ENCODE measurements at regions not wholly inside any gene's neighbourhood (a gene's known extent, or its start where the extent isn't known, plus 50 kb on each side); places are given as distances from the start of the nearest gene placed in this dataset.

GRCh38 chr16:51630076-51630475 lies 479.0 kb upstream of the SALL1 start:
- Histone ChIP-seq H3K4me1 (ENCODE audit: control insufficient read depth in 2 of 3, insufficient read depth in 2 of 3, low read depth in 1 of 3, low read length in 3 of 3) (no peaks in the 10 kb centered on the region), H3K9me3 (ENCODE audit: control insufficient read depth in 2 of 3, insufficient read depth in 1 of 3, low read length in 3 of 3) (no peaks in the 10 kb centered on the region), H3K4me3 (ENCODE audit: low read length in 3 of 3) (no peak overlapping the region), H3K27ac (ENCODE audit: low read depth in 2 of 2, low read length in 2 of 2) (no peak overlapping the region), H3K27me3 (ENCODE audit: control insufficient read depth, insufficient read depth, low read length) (no peaks in the 10 kb centered on the region), H3K9ac (ENCODE audit: low read length in 3 of 3) (no peak overlapping the region), H3K36me3 (ENCODE audit: control insufficient read depth in 2 of 3, insufficient read depth in 3 of 3, low read length in 3 of 3) (no peaks in the 10 kb centered on the region)
- no peak for TF ChIP-seq CTCF (IDR thresholded peaks at IDR 0.05; ENCODE audit: borderline replicate concordance, extremely low read depth, insufficient read depth)
- DNase-seq (peak in 1 of 5 donors; percentile 46), FAIRE-seq (no peak)
- intact Hi-C loops (cut with DNase I), result no loop called here

GRCh38 chr16:51629576-51629975 lies 478.5 kb upstream of the SALL1 start:
- DNase-seq (peak in 2 of 5 donors; percentile 67), FAIRE-seq (no peak)
- no peaks in the 10 kb centered on the region for H3K9me3 ChIP-seq (ENCODE audit: control insufficient read depth in 2 of 3, insufficient read depth in 1 of 3, low read length in 3 of 3)
- no peak for TF ChIP-seq CTCF (IDR thresholded peaks at IDR 0.05; ENCODE audit: borderline replicate concordance, extremely low read depth, insufficient read depth)
- H3K36me3 ChIP-seq (ENCODE audit: control insufficient read depth in 2 of 3, insufficient read depth in 3 of 3, low read length in 3 of 3), result no peaks in the 10 kb centered on the region
- intact Hi-C loops (cut with DNase I), result no loop called here
- H3K9ac ChIP-seq (ENCODE audit: low read length in 3 of 3), result no peak overlapping the region
- H3K27me3 ChIP-seq (ENCODE audit: control insufficient read depth, insufficient read depth, low read length), result no peaks in the 10 kb centered on the region
- H3K4me3 ChIP-seq (ENCODE audit: low read length in 3 of 3), result no peak overlapping the region
- H3K4me1 ChIP-seq (ENCODE audit: control insufficient read depth in 2 of 3, insufficient read depth in 2 of 3, low read depth in 1 of 3, low read length in 3 of 3), result no peaks in the 10 kb centered on the region
- no peak overlapping the region for H3K27ac ChIP-seq (ENCODE audit: low read depth in 2 of 2, low read length in 2 of 2)

- Histone ChIP-seq H3K27me3 (ENCODE audit: control insufficient read depth, insufficient read depth, low read length) (no peaks in the 10 kb centered on the region), H3K9ac (ENCODE audit: low read length in 3 of 3) (no peak overlapping the region), H3K4me3 (ENCODE audit: low read length in 3 of 3) (no peak overlapping the region), H3K27ac (ENCODE audit: low read depth in 2 of 2, low read length in 2 of 2) (no peak overlapping the region), H3K36me3 (ENCODE audit: control insufficient read depth in 2 of 3, insufficient read depth in 3 of 3, low read length in 3 of 3) (no peaks in the 10 kb centered on the region), H3K4me1 (ENCODE audit: control insufficient read depth in 2 of 3, insufficient read depth in 2 of 3, low read depth in 1 of 3, low read length in 3 of 3) (no peaks in the 10 kb centered on the region), H3K9me3 (ENCODE audit: control insufficient read depth in 2 of 3, insufficient read depth in 1 of 3, low read length in 3 of 3) (no peaks in the 10 kb centered on the region)
- intact Hi-C loops (cut with DNase I), result no loop called here
- DNase-seq (peak in 2 of 5 donors; percentile 42 to 52), FAIRE-seq (no peak)
- TF ChIP-seq CTCF (IDR thresholded peaks at IDR 0.05; ENCODE audit: borderline replicate concordance, extremely low read depth, insufficient read depth), result no peak
Measured at GRCh38 chr16:51624080-51624775, 473.2 kb upstream of the SALL1 start.

- intact Hi-C loops (cut with DNase I), result no loop called here
- no peak for FAIRE-seq
Measured at GRCh38 chr16:51621610-51622009, 470.5 kb upstream of the SALL1 start.

More at GRCh38 chr16:51621610-51622009, 470.5 kb upstream of the SALL1 start:
- H3K27me3 ChIP-seq (ENCODE audit: control insufficient read depth, insufficient read depth, low read length), result no peaks in the 10 kb centered on the region
- no peak overlapping the region for H3K27ac ChIP-seq (ENCODE audit: low read depth in 2 of 2, low read length in 2 of 2)
- no peaks in the 10 kb centered on the region for H3K36me3 ChIP-seq (ENCODE audit: control insufficient read depth in 2 of 3, insufficient read depth in 3 of 3, low read length in 3 of 3)
- TF ChIP-seq CTCF (IDR thresholded peaks at IDR 0.05; ENCODE audit: borderline replicate concordance, extremely low read depth, insufficient read depth), result no peak
- no peak for DNase-seq
- H3K4me3 ChIP-seq (ENCODE audit: low read length in 3 of 3), result no peak overlapping the region
- no peak overlapping the region for H3K9ac ChIP-seq (ENCODE audit: low read length in 3 of 3)
- no peaks in the 10 kb centered on the region for H3K9me3 ChIP-seq (ENCODE audit: control insufficient read depth in 2 of 3, insufficient read depth in 1 of 3, low read length in 3 of 3)
- no peaks in the 10 kb centered on the region for H3K4me1 ChIP-seq (ENCODE audit: control insufficient read depth in 2 of 3, insufficient read depth in 2 of 3, low read depth in 1 of 3, low read length in 3 of 3)
